Lower lobe of right lung (tissue), 2 donors: ENCODE measurements at regions not wholly inside any gene's neighbourhood (a gene's known extent, or its start where the extent isn't known, plus 50 kb on each side); places are given as distances from the start of the nearest gene placed in this dataset.

ENCODE experiments used
- ATAC-seq, 2 donors: fragments of 200-7000 bp; cut with Tn5 transposase; one replicate each; pipeline ENCODE4 v1.9.1; 2020 to 2022; ENCODE audit warnings: mild to moderate bottlenecking in 2 of 2, moderate library complexity in 2 of 2
- DNase-seq: peaks from one replicate; pipeline ENCODE4 v3.0.0-alpha.2; 2020
- H3K27ac ChIP-seq: fragments of 200-600 bp; one replicate; pipeline ENCODE4 v1.8.0; 2022
- H3K27me3 ChIP-seq: fragments of 200-600 bp; one replicate; pipeline ENCODE4 v1.8.0; 2022; ENCODE audit warnings: low read depth
- H3K36me3 ChIP-seq: fragments of 200-600 bp; one replicate; pipeline ENCODE4 v1.8.0; 2022; ENCODE audit warnings: mild to moderate bottlenecking
- H3K4me1 ChIP-seq: fragments of 200-600 bp; one replicate; pipeline ENCODE4 v1.8.0; 2022
- H3K4me3 ChIP-seq: fragments of 200-600 bp; one replicate; pipeline ENCODE4 v1.8.0; 2022; ENCODE audit warnings: mild to moderate bottlenecking
- H3K9me3 ChIP-seq: fragments of 200-600 bp; one replicate; pipeline ENCODE4 v1.8.0; 2022
- CTCF ChIP-seq: fragments of 200-600 bp; IDR thresholded peaks from one replicate; pipeline ENCODE4 v1.8.0; 2022; ENCODE audit warnings: antibody characterized with exemption, mild to moderate bottlenecking
- intact Hi-C: fragments of 100-400 bp; cut with DNase I; formaldehyde crosslinking; loops from one replicate; pipeline ENCODE4 v1.11.0; 2022
- donor health status: DM: no; HTN: yes; CAD: no; lungs with severe emphysema.

GRCh38 chr9:126233913-126234525, 92.6 kb upstream of the MVB12B start:
- Histone ChIP-seq H3K4me3 (no peak overlapping the region), H3K27me3 (peaks cover 4% of the 10 kb centered on the region), H3K9me3 (no peaks in the 10 kb centered on the region), H3K4me1 (no peaks in the 10 kb centered on the region), H3K36me3 (no peaks in the 10 kb centered on the region), H3K27ac (no peak overlapping the region)
- no peak for TF ChIP-seq CTCF
- no peak for DNase-seq
- ATAC-seq: no peak
- intact Hi-C loops: no loop called here

- Histone ChIP-seq H3K27me3 (peaks cover 4% of the 10 kb centered on the region), H3K36me3 (no peaks in the 10 kb centered on the region), H3K27ac (no peak overlapping the region), H3K9me3 (no peaks in the 10 kb centered on the region), H3K4me3 (no peak overlapping the region), H3K4me1 (no peaks in the 10 kb centered on the region)
- intact Hi-C loops: no loop called here
- DNase-seq: no peak
- ATAC-seq: no peak
- TF ChIP-seq CTCF: no peak
Observed at GRCh38 chr9:126234681-126235335, 91.8 kb upstream of the MVB12B start.

- no peaks in the 10 kb centered on the region for H3K4me1 ChIP-seq
- no peak overlapping the region for H3K27ac ChIP-seq
- no peak overlapping the region for H3K4me3 ChIP-seq
- H3K9me3 ChIP-seq: no peaks in the 10 kb centered on the region
- no peaks in the 10 kb centered on the region for H3K36me3 ChIP-seq
- intact Hi-C loops: no loop called here
- no peaks in the 10 kb centered on the region for H3K27me3 ChIP-seq
- ATAC-seq: no peak
- no peak for TF ChIP-seq CTCF
- DNase-seq: no peak
Observed at GRCh38 chr9:126235336-126236243, 91.0 kb upstream of the MVB12B start.

- Histone ChIP-seq H3K9me3 (no peaks in the 10 kb centered on the region), H3K27ac (no peak overlapping the region), H3K27me3 (no peaks in the 10 kb centered on the region), H3K36me3 (no peaks in the 10 kb centered on the region), H3K4me3 (no peak overlapping the region), H3K4me1 (no peaks in the 10 kb centered on the region)
- intact Hi-C loops: no loop called here
- ATAC-seq (no peak), DNase-seq (no peak)
- TF ChIP-seq CTCF: no peak
Observed at GRCh38 chr9:126236273-126236672, 90.4 kb upstream of the MVB12B start.

GRCh38 chr9:126238415-126238814, 88.2 kb upstream of the MVB12B start:
- Histone ChIP-seq H3K9me3 (peaks cover 5% of the 10 kb centered on the region), H3K36me3 (no peaks in the 10 kb centered on the region), H3K27me3 (no peaks in the 10 kb centered on the region), H3K27ac (no peak overlapping the region), H3K4me3 (no peak overlapping the region), H3K4me1 (no peaks in the 10 kb centered on the region)
- DNase-seq (no peak), ATAC-seq (no peak)
- TF ChIP-seq CTCF: no peak
- intact Hi-C loops: no loop called here
